DND-41 (cell line): ENCODE measurements at regions not wholly inside any gene's neighbourhood (a gene's known extent, or its start where the extent isn't known, plus 50 kb on each side); places are given as distances from the start of the nearest gene placed in this dataset.

Source experiments
- ATAC-seq: fragments of 200-7000 bp; cut with Tn5 transposase; 3 replicates; pipeline ENCODE4 v1.9.1; 2021; ENCODE audit warnings: low read depth; ENCODE audit not compliant: insufficient read depth
- DNase-seq: peaks from one replicate; pipeline ENCODE4 v3.0.0-alpha.2; 2020
- H2AFZ ChIP-seq: 2 replicates; pipeline ENCODE4 v1.6.0; 2012; ENCODE audit warnings: low read depth, low read length
- H3K27ac ChIP-seq: 2 replicates; pipeline ENCODE4 v1.5.1; 2012; ENCODE audit warnings: low read length, inconsistent platforms
- H3K27me3 ChIP-seq: fragments of 200-600 bp; sonication (generic); 2 replicates; pipeline ENCODE4 v1.6.0; 2012; ENCODE audit warnings: low read length, mild to moderate bottlenecking, inconsistent platforms; ENCODE audit not compliant: insufficient read depth, poor library complexity
- H3K36me3 ChIP-seq: 2 replicates; pipeline ENCODE4 v1.5.1; 2012; ENCODE audit warnings: low read length, inconsistent platforms; ENCODE audit not compliant: insufficient read depth
- H3K4me1 ChIP-seq: 2 replicates; pipeline ENCODE4 v1.5.1; 2012; ENCODE audit warnings: mild to moderate bottlenecking, low read length; ENCODE audit not compliant: insufficient read depth
- H3K4me2 ChIP-seq: 2 replicates; pipeline ENCODE4 v1.6.0; 2012; ENCODE audit warnings: mild to moderate bottlenecking, moderate library complexity, low read length, inconsistent platforms; ENCODE audit not compliant: insufficient read depth
- H3K4me3 ChIP-seq, 2 experiments: fragments of 200-600 bp in 1 of 2; shearing (Covaris generic) in 1 of 2; 2 replicates each; pipeline ENCODE4 v1.5.1; 2012 to 2016; ENCODE audit warnings: inconsistent platforms in 2 of 2, low read length in 2 of 2, mild to moderate bottlenecking in 2 of 2, low read depth in 1 of 2, moderate library complexity in 1 of 2
- H3K79me2 ChIP-seq: 2 replicates; pipeline ENCODE4 v1.6.0; 2012; ENCODE audit warnings: low read length, inconsistent platforms; ENCODE audit not compliant: insufficient read depth
- H3K9ac ChIP-seq: 2 replicates; pipeline ENCODE4 v1.6.0; 2012; ENCODE audit warnings: low read depth, mild to moderate bottlenecking, inconsistent platforms, low read length, moderate library complexity
- H3K9me3 ChIP-seq: 2 replicates; pipeline ENCODE4 v1.5.1; 2012; ENCODE audit warnings: low read length, moderate library complexity, mild to moderate bottlenecking, inconsistent platforms; ENCODE audit not compliant: insufficient read depth, severe bottlenecking
- H4K20me1 ChIP-seq: 2 replicates; pipeline ENCODE4 v1.6.0; 2012; ENCODE audit warnings: low read length; ENCODE audit not compliant: insufficient read depth
- EZH2 ChIP-seq: IDR thresholded peaks from 3 replicates; pipeline ENCODE4 v1.6.1; 2012; ENCODE audit warnings: borderline replicate concordance, low read depth, mild to moderate bottlenecking, moderate library complexity, low read length, inconsistent platforms; ENCODE audit not compliant: severe bottlenecking
- TF ChIP-seq, protein P1 (sequence below): IDR thresholded peaks from 2 replicates; pipeline ENCODE4 v1.5.1; 2012; ENCODE audit warnings: borderline replicate concordance, low read length, moderate library complexity, mild to moderate bottlenecking; ENCODE audit not compliant: poor library complexity, severe bottlenecking; ENCODE audit errors: extremely low read depth

DNA sequence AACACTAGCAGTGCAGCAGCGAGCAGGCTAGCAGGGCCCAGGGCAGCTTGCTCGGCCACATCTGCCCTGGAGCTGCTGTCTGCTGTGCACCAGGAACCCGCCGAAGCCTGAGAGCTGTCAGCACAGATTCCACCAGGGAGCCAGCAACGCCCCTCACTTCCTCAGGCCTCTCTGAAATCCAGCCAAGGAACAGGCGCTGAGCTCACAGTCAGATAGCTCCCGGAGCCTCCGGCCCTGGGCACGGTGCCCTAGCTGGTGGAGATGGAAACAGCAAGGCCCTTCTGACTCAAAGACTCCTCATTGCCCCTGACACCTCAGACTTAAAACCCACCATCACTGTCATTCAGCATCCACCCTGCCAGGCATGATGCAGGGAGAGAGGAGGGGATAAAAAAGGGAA is 839.4 kb downstream of the MAFB start:
- Histone ChIP-seq H3K9me3 (no peaks in the 10 kb centered on the region), H3K27me3 (no peaks in the 10 kb centered on the region), H3K36me3 (no peaks in the 10 kb centered on the region), H2AFZ (no peak overlapping the region), H3K27ac (no peak overlapping the region), H3K4me1 (no peaks in the 10 kb centered on the region), H3K79me2 (no peaks in the 10 kb centered on the region), H3K4me3 (no peak overlapping the region), H3K9ac (no peak overlapping the region), H3K4me2 (no peak overlapping the region), H4K20me1 (no peaks in the 10 kb centered on the region)
- no peak for TF ChIP-seq EZH2
- TF ChIP-seq, protein P1, sequence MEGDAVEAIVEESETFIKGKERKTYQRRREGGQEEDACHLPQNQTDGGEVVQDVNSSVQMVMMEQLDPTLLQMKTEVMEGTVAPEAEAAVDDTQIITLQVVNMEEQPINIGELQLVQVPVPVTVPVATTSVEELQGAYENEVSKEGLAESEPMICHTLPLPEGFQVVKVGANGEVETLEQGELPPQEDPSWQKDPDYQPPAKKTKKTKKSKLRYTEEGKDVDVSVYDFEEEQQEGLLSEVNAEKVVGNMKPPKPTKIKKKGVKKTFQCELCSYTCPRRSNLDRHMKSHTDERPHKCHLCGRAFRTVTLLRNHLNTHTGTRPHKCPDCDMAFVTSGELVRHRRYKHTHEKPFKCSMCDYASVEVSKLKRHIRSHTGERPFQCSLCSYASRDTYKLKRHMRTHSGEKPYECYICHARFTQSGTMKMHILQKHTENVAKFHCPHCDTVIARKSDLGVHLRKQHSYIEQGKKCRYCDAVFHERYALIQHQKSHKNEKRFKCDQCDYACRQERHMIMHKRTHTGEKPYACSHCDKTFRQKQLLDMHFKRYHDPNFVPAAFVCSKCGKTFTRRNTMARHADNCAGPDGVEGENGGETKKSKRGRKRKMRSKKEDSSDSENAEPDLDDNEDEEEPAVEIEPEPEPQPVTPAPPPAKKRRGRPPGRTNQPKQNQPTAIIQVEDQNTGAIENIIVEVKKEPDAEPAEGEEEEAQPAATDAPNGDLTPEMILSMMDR, result no peak
- ATAC-seq (no peak), DNase-seq (no peak)

GRCh38 chr20:39849171-39849570 is 839.9 kb downstream of the MAFB start:
- Histone ChIP-seq H3K9ac (no peak overlapping the region), H3K4me1 (no peaks in the 10 kb centered on the region), H3K4me2 (no peak overlapping the region), H3K79me2 (no peaks in the 10 kb centered on the region), H3K36me3 (no peaks in the 10 kb centered on the region), H3K27ac (no peak overlapping the region), H2AFZ (no peak overlapping the region), H3K27me3 (no peaks in the 10 kb centered on the region), H3K4me3 (no peak overlapping the region), H3K9me3 (no peaks in the 10 kb centered on the region), H4K20me1 (no peaks in the 10 kb centered on the region)
- DNase-seq, result no peak
- no peak for ATAC-seq
- TF ChIP-seq, protein P1, result no peak
- TF ChIP-seq EZH2, result no peak

DNA sequence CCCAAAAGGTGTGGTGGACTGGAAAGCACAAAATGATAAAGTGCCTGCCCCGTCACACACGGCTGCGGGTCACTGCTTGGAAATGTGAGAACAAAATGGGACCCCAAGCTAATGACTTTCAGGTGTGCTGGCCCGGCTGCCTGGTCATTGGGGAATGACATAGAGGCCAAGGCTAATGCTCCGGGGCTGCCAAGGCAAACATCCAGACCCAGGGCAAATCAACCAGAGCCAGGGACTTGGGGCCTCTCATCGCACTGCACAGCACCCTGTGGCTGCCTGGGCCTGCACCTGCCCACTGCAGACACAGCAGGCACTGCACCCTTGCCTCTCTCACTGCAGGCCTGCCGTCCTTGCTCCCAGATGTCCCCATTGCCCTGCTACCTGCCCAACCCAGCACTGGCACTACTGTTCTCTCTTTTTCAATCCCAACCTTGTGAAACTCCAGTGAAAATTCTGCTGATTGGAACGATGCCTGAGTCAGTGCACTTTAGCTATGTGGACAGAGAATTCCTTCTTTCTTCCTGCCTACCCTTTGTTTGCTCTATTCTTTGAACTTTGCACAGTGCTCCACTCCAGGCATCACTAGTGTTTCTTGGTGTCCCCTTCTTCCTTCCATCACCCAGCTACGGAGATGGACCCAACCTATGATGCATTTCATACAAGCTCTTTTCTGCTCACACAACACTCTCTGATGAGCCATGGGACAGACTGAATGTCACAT is 849.5 kb downstream of the MAFB start:
- Histone ChIP-seq H3K36me3 (no peaks in the 10 kb centered on the region), H3K27ac (no peak overlapping the region), H3K4me2 (no peak overlapping the region), H3K79me2 (no peaks in the 10 kb centered on the region), H2AFZ (no peak overlapping the region), H3K4me3 (no peak overlapping the region), H3K4me1 (no peaks in the 10 kb centered on the region), H3K27me3 (no peaks in the 10 kb centered on the region), H4K20me1 (no peaks in the 10 kb centered on the region), H3K9me3 (no peaks in the 10 kb centered on the region), H3K9ac (no peak overlapping the region)
- ATAC-seq, result no peak
- DNase-seq, result no peak
- TF ChIP-seq EZH2, result no peak
- TF ChIP-seq, protein P1, result no peak
